Left hindlimb (tissue), 1 donor: ENCODE measurements at regions not wholly inside any gene's neighbourhood (a gene's known extent, or its start where the extent isn't known, plus 50 kb on each side); places are given as distances from the start of the nearest gene placed in this dataset.

ENCODE experiments used
- DNase-seq: peaks from one replicate; pipeline ENCODE4 v3.0.0-alpha.2; 2018

DNA sequence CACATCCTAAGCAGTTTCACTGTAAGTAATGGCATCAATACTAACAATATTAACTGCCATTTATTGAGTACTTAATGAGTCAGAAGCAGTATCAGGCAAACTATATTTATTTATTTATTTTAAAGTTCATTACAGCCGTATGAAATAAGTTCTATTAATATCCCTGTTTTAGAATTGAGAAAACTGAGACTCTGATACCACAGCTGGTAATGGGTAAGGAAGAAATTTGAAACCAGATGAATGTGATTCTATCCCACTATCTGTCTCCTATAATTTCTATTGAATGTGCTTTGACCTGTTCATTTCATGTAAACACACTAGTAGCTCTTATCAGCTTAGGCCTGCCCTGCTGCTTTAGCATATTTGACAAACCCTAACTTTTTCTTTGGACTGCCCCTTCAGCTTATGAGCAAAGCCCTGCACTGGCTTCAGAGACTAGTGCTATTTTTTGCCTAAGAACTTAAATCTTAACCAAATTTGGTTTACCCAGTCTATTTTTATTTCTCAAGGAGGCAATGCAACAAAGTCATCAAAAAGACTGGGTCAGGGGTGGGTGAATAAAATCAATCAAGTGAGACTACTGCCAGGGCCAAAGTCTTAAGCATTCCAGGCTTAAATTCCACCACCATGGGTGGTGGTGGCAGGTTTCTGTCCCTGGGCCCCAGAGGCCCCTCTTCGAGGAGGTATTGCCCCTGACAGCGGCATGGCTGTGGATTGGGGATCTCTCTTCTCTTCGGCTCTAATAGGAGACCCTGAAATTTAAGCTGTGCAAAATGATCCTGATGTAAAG lies 143.4 kb downstream of the DLEU7 start:
- no peak for DNase-seq

DNA sequence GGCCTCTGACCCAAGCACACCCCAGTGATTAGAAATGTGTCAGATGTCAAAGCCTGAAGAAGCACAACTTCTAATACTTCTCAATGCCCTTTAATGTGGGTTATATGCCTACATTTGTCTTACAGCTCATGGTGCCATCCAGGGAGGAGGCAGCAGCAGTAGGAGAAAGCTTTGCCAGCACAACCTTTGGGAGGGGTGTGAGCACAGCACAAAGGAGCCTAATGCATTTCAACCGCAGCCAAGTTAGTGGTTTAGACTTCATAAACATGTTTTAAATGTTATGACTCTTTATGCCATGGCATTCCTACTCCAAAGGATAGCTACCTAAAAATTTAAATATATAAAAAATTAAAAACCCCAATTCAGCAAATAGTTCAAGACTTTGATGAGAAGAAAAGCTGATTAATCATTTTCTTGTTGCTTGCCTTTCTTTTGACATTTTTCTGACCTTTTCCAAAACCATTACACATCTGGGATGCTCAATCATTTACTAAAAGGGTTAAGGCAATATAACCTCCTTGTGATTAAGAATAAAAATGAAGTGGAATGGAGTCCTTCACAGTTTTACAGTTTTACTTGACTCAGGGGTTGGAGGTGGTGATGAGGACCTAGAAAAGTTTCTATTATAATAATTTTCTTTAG lies 142.7 kb downstream of the DLEU7 start:
- no peak for DNase-seq

DNA sequence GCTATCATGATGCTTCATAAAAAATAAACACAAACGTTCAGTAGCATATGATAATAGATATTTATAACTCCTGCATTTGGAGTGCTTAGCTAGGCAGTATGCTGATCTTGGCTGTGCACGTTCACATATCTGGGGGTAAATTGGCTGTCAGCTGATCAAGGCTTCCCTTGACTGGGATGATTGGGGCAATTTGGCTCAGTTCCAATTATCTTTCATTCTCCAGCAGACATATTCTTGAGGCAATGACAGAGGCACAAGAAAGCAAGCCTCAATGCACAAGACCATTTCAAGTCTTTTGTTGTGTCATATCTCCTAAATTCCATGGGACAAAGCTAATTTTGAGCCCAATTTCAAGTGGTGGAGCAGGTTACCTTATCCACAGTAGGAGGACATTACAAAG lies 142.0 kb downstream of the DLEU7 start:
- DNase-seq, result no peak

DNA sequence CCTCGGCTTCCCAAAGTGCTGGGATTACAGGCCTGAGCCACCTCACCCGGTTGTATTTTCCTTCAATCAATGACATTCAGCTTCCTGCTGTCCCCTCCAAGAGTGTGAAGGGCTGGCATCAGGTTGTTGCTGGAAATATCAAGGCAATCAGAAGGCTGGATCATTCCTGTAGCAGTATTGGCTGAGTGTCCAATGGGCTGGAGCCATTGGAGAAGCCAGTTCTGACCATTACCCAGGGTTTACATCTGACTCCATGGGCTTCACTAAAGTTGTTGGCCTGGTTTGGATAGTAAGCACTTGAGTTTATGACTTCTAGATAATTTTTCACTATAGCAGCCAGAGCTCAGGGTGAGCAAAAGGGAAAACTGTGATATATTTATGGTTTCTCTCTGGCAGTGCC lies 137.0 kb downstream of the DLEU7 start:
- no peak for DNase-seq

DNA sequence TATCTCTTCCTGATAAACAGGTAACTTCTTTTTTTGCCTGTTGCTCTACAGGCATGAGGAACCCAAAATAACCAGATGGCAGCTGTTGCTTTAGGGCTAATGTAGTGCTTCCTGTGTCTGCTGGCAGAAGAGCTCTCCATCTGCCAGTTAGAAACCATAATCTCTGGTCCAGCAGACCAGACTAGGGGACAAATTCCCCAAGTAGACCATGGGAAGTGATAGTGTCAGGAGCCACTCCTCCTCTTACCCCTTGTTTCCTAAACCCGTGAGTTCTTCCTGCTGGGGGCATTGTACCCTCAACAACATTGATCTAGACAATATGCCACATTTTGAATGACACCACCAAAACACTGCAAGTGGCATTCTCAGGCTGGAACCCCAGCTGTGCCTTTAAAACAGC lies 135.9 kb downstream of the DLEU7 start:
- no peak for DNase-seq

DNA sequence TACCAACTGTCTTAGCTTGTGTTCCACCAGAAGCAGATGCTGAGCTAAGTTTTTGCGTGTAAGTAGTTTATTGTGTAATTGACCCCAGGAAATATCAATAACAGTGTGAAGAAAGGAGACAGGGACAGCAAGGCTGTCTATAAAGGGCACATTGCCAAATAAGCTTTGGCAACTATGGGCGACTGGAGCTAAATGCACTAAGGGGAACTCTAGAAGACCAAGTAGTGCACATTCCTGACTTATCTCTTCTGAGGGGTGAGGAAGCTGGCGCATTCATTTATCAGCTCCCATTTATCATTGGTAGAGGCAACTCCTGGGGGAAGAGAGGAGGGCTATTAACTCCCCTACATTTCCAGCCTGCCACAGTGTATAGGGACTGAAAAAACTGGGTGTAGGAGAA lies 135.0 kb downstream of the DLEU7 start:
- no peak for DNase-seq

DNA sequence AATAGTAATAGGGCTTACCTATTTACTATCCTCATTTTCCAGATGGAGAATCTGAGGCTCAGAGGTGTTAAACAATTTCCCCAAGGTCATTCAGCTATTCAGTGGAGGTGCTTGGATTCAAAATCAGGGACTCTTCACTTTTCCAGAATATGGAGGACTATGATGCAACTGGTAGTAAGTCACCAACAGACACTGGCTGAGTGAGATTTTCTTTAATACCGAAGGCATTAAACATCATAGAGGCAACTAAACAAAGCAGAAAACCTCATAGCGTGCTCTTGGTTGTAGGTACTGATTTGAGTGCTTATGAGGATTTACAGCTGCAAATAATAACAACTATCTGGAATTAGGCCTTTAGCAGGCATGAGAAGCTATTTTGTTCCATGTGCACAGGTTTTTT lies 134.4 kb downstream of the DLEU7 start:
- no peak for DNase-seq

DNA sequence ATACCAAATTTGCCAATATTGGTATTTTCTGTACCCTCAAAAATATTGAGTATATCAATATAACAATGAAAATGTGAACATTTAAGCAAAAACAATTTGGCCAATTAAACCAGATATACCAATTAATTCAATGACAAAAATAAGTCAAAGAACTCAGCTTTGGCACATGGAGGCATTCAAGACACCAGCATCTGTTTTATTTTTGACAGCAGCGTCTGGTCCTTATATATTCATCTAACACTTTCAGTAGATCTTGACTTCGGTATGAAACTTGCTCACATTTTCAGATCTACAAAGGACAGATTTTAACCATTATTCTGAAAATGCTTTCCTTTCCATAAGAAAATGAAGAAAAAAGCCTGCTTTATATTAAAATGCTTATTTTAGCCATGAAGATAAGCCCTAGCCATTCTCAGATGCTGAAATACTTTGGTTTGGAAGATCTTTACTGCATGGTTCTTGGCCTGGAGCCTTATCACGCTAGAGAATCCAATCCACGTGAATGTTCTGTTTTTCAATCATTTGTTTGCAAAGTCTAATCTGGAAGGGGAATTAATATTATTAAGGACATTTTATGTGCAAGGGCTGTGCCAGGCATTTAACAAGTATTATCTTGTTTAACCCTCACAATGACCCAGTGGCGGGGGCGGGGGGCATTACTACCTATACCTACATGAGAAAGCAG lies 132.2 kb downstream of the DLEU7 start:
- no peak for DNase-seq

DNA sequence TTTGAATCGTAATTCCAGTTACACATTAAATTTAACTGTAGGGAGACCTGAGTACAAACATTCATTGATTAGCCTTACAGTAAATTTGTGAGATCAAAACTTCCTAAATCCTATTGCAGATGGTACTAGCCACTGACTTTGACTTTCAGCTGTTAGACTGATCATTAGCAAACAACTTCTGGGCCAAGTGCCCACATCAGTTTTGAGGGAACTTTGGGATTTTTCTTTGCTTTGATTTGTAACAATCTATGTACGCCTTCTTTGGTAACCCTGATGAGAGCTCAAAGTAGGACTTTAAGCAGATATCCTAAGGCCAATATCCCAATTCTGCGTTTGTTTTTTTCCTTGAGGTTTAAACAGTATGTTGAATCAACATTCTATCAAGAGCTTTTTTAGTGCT lies 131.5 kb downstream of the DLEU7 start:
- no peak for DNase-seq

DNA sequence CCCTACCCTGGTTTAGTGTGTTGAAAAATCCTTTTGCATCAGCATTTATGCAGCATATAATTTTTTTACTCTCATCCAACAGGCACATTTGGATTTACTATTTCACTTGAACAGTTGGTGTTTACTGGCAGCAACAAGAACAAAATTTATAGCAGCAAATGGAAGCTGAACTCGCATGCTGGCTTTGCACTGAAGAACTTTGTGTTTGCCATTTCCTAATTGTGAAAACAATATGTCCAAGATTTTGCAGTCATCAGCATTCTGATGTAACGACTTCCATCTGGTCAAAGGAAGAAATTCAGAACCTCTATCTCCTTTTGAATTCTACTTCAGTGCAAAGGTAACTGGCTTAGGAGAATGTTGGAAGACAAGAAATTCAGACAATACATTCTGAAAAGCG lies 131.0 kb downstream of the DLEU7 start:
- no peak for DNase-seq

DNA sequence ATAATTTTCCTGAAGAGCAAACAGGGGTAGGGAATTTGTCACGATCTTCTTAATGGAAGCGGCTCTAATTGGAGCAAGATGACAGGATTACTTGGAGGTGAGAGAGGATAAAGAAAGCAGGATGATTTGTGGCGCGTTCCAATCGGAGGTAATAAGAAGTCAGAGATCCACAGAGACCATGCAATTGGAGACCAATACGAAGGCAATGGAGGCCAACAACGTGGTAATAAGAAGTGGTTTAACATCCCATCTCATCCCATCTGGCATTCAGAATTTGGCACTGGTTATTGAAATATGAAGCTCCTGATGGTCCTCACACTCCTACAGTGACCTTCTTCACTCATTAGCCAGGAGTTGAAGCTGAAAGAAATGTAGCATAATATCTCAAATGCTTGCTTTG lies 130.6 kb downstream of the DLEU7 start:
- DNase-seq, result no peak

DNA sequence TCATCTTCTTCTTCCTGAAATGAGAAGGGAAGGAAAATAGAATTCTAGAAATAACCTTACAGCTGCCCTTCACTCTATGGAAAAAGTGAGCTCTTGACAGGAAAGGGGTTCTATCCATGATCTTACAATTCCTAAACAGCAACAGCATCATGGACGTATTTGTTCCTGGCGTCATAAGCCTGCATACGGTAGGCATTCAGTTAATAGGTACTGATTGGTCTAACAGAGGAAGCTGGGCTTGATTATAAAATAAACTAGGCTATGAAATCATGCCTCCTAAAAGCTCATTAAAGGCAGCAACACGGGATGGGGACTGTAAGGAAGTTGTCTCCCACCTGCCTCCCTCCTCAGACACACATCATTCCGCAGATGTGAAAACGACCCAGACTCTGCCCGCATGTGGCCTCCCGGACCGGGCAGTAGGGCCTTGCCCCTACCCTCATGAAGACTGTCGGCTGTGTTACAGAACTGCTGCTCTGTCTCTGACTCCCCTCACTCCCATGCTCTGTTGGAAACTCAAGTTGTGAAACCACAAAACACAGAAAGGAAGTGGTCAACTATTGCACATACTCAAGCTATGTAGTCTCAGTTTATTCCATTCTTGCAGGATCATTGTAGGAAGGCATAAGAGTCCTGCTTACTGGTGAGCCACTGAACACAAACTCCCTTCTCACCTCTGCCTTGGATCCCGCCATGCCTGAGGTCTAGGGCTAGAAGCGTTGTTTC lies 129.8 kb downstream of the DLEU7 start:
- no peak for DNase-seq

DNA sequence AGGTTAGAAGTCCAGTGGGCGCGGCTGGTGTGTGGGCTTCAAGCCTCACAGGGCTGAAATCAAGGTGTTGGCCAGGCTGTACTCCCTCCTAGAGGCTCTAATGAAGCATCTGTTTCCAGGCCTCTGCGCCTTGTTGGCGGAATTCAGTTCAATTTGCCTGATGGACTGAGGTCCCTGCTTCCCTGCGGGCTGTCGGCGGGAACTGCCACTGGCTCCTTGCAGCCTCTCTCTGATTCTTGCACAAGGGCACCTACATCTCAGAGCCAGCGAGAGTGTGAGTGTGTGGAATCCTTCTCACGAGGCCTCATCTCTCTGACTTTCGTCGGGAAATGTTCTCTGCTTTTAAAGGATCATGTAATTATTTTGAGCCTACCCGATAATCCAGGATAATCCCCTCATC lies 128.6 kb downstream of the DLEU7 start:
- DNase-seq, result no peak

DNA sequence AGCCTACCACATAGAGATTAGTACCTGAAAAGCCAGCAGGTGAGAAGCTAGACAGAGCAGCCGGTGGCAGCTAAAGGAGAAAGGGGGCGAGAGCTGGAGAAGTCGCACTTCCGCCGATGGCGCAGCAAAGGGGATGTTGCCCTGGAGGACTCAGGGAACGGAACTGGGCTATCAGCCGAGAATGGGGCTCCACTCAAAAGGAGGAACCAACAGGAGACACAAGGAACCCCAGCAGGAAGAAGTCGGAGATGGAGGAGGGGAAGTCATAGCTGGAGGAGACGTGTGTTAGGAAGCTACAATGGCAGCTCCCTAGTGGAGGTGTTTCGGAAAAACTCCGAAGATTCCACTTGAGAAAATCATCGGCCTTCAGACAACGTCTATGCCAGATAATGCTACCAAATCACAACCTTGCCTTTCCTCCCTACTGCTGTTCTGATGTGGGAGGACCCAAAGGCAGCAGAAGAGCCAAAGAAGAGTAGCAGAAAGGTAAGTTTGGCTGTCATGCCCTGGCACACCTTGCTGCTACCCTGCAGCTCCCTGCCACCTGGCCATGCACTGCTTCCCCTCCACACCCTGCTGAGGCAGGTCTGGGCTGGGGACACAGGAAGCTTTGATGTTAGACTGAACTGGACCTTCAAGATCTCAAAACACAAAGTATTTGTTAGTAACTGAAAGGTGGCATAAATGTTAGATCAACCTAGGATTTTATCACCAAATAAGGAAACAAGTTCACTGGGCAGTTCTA lies 127.9 kb downstream of the DLEU7 start:
- DNase-seq, result no peak

DNA sequence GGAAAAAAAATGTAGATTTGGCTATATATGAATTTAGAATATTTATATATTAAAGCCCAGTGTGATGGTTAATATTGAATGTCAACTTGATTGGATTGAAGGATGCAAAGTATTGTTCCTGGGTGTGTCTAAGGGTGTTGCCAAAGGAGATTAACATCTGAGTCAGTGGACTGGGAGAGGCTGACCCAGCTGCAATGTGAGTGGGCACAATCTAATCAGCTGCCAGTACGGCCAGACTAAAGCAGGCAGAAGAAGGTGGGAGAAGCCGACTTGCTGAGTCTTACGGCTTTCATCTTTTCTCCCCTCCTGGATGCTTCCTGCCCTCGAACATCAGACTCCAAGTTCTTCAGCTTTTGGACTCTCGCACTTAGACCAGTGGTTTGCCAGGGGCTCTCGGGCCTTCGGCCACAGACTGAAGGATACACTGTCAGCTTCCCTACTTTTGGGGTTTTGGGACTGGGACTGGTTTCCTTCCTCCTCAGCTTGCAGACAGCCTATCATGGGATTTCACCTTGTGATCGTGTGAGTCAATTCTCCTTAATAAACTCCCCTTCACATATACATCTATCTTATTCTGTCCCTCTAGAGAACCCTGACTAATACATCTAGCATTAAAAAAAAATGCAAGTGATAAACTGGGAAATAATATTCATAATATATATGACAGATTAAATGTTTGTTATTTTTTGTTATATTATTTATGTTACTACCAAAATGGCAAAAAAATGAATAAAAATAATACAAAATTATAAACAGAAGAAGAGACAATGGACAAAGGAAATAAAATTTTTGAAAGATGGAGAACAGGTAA lies 122.4 kb downstream of the DLEU7 start:
- no peak for DNase-seq

DNA sequence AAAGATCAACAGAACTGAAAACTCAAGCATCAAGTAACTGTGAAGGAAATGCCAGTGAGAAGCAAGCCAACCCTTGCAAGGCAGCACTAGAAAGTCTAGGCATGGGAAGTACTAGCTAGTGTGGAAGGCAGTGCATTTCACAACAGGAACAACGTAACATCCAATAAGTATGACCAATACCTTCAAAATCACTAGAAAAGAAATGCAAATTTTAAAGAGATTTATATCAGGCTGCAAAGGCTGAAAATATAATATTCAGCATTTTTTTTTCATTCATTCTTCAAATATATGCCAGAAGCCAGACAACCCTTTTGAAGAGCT lies 121.9 kb downstream of the DLEU7 start:
- DNase-seq, result no peak

DNA sequence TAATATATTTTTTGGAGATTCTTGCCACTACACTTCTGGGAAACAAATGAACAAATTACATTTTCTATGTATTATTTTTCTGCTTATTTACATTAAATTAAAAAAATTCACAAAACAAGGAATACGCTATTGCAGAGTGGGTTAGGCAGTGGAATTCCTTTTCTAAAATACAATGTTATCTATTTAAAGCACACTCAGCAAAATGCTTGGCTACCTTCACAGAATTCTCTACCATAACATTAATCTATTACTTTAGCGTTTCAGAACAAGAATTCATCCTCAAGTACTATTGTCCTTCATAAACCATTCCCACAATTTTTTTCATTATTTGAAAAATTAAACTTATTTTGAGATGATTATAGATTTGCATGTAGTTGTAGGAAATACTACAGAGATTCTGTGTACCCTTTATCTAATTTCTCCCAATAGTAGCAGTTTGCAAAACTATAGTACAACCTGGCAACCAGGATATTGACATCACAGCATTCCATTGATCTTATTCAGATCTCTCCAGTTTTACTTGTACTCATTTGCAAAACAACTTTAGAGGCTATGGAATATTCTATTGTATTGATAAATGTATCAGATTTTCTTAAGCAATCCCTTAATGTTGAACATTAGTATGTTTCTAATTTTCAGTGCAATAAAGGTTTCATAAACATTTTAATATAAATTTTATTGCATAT lies 120.9 kb downstream of the DLEU7 start:
- no peak for DNase-seq

DNA sequence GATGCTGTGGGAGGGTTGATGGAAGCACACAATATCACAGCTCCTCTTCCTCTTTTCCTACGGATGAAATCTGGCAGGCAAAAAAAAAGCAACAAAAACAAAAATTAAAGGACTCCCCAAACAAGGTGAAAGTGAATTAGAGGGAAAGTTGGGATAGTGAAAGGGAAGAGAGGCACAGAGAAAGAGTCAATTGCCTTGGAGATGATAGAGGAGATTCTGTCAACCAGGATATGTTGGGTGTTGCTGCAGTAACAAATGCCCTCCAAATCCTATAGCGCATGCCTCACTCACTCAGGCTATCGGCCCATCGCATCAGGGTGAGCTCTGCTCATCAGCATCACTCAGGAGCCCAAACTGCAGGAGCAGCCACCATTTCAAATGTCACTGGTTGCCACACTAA lies 119.1 kb downstream of the DLEU7 start:
- no peak for DNase-seq

DNA sequence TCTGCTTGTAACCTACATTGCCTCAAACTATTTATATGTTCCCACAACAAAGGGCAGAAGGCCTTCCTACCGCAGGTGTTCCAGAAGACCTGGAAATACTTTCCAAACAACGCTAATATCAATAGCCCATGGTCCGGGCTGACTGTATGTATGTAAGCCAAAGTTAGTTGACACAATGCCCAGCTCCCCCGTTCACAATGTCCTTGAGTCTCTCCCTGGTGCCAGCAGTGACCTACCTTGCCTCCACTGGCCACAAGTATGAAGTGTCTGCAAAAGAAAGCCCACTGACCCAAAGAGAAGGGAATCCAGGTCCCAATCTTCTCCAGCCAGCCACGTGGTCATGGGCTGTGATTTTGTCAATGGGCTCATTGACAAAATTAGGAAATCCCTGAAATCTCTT lies 118.6 kb downstream of the DLEU7 start:
- DNase-seq, result no peak

DNA sequence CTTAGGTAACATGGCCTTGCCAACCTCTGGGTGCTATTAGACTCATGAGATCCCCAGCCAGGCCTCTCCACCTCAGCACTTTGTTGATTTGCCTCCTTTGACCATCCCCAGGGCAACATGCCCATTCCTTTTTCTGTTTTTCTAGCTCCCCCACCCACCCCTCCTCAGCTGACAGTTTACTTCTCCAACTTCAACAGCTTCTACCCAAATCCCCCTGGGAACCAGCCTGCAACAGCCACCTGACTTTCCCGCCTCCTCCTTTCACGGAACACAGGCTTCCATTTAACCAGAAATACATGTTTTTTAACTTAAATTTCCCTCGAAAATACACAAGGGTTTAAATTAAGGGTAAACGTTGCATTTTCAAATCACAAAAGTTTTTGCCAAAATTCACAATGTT lies 117.3 kb downstream of the DLEU7 start:
- DNase-seq, result no peak

DNA sequence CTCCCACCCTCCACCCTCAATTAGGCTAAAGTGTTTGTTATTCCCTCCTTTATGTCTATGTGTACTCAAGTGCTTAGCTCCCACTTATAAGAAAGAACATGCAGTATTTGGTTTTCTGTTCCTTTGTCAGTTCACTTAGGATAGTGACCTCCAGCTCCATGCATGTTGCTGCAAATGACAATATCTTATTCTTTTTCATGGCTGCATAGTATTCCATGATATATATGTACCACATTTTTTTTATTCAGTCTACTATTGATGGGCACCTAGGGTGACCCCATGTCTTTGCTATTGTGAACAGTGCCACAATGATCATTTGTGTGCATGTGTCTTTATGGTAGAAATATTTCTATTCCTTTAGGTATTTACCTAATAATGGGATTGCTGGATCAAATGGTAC lies 114.3 kb downstream of the DLEU7 start:
- DNase-seq, result no peak
